Lower lobe of right lung (tissue), 2 donors: ENCODE measurements at regions not wholly inside any gene's neighbourhood (a gene's known extent, or its start where the extent isn't known, plus 50 kb on each side); places are given as distances from the start of the nearest gene placed in this dataset.

Experiments used
- ATAC-seq, 2 donors: fragments of 200-7000 bp; cut with Tn5 transposase; one replicate each; pipeline ENCODE4 v1.9.1; 2020 to 2022; ENCODE audit warnings: mild to moderate bottlenecking in 2 of 2, moderate library complexity in 2 of 2
- DNase-seq: peaks from one replicate; pipeline ENCODE4 v3.0.0-alpha.2; 2020
- H3K27ac ChIP-seq: fragments of 200-600 bp; one replicate; pipeline ENCODE4 v1.8.0; 2022
- H3K27me3 ChIP-seq: fragments of 200-600 bp; one replicate; pipeline ENCODE4 v1.8.0; 2022; ENCODE audit warnings: low read depth
- H3K36me3 ChIP-seq: fragments of 200-600 bp; one replicate; pipeline ENCODE4 v1.8.0; 2022; ENCODE audit warnings: mild to moderate bottlenecking
- H3K4me1 ChIP-seq: fragments of 200-600 bp; one replicate; pipeline ENCODE4 v1.8.0; 2022
- H3K4me3 ChIP-seq: fragments of 200-600 bp; one replicate; pipeline ENCODE4 v1.8.0; 2022; ENCODE audit warnings: mild to moderate bottlenecking
- H3K9me3 ChIP-seq: fragments of 200-600 bp; one replicate; pipeline ENCODE4 v1.8.0; 2022
- intact Hi-C: fragments of 100-400 bp; cut with DNase I; formaldehyde crosslinking; loops from one replicate; pipeline ENCODE4 v1.11.0; 2022
- TF ChIP-seq, protein P1 (sequence below): fragments of 200-600 bp; IDR thresholded peaks from one replicate; pipeline ENCODE4 v1.8.0; 2022; ENCODE audit warnings: antibody characterized with exemption, mild to moderate bottlenecking
- donor health status: DM: no; HTN: yes; CAD: no; lungs with severe emphysema.

DNA sequence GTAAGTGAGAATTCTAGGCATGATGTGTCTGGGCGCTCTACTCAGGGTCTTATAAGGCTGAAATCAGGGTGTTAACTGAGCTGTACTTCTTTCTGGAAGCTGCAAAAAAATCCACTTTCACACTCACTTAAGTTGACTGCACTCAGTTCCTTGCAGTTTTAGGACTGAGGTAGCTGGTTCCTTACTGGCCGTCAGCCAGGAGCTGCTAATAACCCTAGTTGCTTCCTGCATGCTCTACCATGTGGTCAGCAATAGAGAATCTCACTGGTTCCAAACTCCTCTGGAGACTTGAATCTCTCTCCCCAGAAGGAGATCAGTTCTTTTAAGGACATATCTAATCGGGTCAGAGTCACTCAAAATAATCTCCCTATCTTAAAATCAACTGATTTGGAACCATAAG, 911.2 kb downstream of the EFNA5 start:
- Histone ChIP-seq H3K27me3 (no peaks in the 10 kb centered on the region), H3K4me3 (no peak overlapping the region), H3K27ac (no peak overlapping the region), H3K9me3 (no peaks in the 10 kb centered on the region), H3K4me1 (no peaks in the 10 kb centered on the region), H3K36me3 (no peaks in the 10 kb centered on the region)
- intact Hi-C loops = no loop called here
- ATAC-seq (peak; percentile 69 to 75), DNase-seq (peak; percentile 64)
- TF ChIP-seq, protein P1, sequence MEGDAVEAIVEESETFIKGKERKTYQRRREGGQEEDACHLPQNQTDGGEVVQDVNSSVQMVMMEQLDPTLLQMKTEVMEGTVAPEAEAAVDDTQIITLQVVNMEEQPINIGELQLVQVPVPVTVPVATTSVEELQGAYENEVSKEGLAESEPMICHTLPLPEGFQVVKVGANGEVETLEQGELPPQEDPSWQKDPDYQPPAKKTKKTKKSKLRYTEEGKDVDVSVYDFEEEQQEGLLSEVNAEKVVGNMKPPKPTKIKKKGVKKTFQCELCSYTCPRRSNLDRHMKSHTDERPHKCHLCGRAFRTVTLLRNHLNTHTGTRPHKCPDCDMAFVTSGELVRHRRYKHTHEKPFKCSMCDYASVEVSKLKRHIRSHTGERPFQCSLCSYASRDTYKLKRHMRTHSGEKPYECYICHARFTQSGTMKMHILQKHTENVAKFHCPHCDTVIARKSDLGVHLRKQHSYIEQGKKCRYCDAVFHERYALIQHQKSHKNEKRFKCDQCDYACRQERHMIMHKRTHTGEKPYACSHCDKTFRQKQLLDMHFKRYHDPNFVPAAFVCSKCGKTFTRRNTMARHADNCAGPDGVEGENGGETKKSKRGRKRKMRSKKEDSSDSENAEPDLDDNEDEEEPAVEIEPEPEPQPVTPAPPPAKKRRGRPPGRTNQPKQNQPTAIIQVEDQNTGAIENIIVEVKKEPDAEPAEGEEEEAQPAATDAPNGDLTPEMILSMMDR = no peak

DNA sequence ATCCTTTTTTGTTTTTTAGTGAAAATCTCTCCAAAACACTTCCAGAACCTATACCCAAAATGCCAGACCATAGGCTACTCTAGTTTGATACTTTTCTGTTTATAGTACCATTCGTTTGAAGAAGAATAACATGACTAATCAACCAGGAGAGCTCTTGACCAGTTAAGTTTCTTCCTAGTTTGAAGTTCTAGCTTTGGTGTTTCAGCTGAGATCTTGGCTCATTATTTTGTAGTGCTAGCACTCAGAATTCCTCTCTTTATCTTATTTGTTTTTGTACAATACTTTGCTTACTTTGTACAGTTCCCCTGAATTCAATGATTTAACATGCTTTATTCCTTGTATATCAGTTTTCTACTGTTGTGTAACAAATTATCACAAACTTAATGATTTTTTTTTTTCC, 911.6 kb downstream of the EFNA5 start:
- Histone ChIP-seq H3K4me3 (no peak overlapping the region), H3K27me3 (no peaks in the 10 kb centered on the region), H3K36me3 (no peaks in the 10 kb centered on the region), H3K27ac (no peak overlapping the region), H3K4me1 (no peaks in the 10 kb centered on the region), H3K9me3 (no peaks in the 10 kb centered on the region)
- intact Hi-C loops = no loop called here
- TF ChIP-seq, protein P1 = no peak
- DNase-seq (no peak), ATAC-seq (peak; percentile 61 to 79)

- no peak overlapping the region for H3K4me3 ChIP-seq
- H3K9me3 ChIP-seq = no peaks in the 10 kb centered on the region
- DNase-seq = no peak
- ATAC-seq = no peak
- H3K4me1 ChIP-seq = no peaks in the 10 kb centered on the region
- intact Hi-C loops = no loop called here
- TF ChIP-seq, protein P1 = no peak
- no peaks in the 10 kb centered on the region for H3K27me3 ChIP-seq
- H3K36me3 ChIP-seq = no peaks in the 10 kb centered on the region
- no peak overlapping the region for H3K27ac ChIP-seq
Observed at GRCh38 chr5:106757672-106758071, 913.1 kb downstream of the EFNA5 start.

- Histone ChIP-seq H3K4me3 (no peak overlapping the region), H3K27ac (no peak overlapping the region), H3K4me1 (no peaks in the 10 kb centered on the region), H3K9me3 (no peaks in the 10 kb centered on the region), H3K36me3 (no peaks in the 10 kb centered on the region), H3K27me3 (no peaks in the 10 kb centered on the region)
- TF ChIP-seq, protein P1 = no peak
- ATAC-seq (no peak), DNase-seq (no peak)
- intact Hi-C loops = no loop called here
Observed at GRCh38 chr5:106755789-106756188, 914.9 kb downstream of the EFNA5 start.

- Histone ChIP-seq H3K27me3 (no peaks in the 10 kb centered on the region), H3K9me3 (no peaks in the 10 kb centered on the region), H3K4me1 (no peaks in the 10 kb centered on the region), H3K36me3 (no peaks in the 10 kb centered on the region), H3K27ac (no peak overlapping the region), H3K4me3 (no peak overlapping the region)
- TF ChIP-seq, protein P1 = no peak
- DNase-seq = no peak
- intact Hi-C loops = no loop called here
- no peak for ATAC-seq
Observed at GRCh38 chr5:106755066-106755465, 915.7 kb downstream of the EFNA5 start.

DNA sequence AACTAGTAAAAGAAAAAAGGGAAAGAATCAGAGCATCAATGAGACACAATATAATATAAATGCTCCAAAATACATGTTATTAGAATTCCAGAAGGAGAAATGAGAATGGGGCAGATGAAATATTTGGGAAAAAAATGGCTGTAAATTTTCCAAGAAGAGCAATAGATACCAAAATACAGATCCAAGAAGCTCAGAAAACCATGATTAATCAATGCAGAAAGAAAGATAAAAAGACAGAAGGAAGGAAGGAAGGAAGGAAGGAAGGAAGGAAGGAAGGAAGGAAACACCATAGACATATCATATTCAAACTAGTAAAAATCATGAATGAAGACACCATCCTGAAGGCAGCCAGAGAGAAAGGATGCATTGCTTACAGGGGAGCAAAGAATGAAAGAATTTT, 920.9 kb downstream of the EFNA5 start:
- no peaks in the 10 kb centered on the region for H3K27me3 ChIP-seq
- no peak overlapping the region for H3K27ac ChIP-seq
- H3K4me1 ChIP-seq = no peaks in the 10 kb centered on the region
- H3K36me3 ChIP-seq = no peaks in the 10 kb centered on the region
- intact Hi-C loops = no loop called here
- H3K9me3 ChIP-seq = no peaks in the 10 kb centered on the region
- TF ChIP-seq, protein P1 = no peak
- ATAC-seq (no peak), DNase-seq (no peak)
- no peak overlapping the region for H3K4me3 ChIP-seq
